NCI-H748 (cell line): ENCODE measurements at regions not wholly inside any gene's neighbourhood (a gene's known extent, or its start where the extent isn't known, plus 50 kb on each side); places are given as distances from the start of the nearest gene placed in this dataset.
"Not testable (repeated sequence)": the region's sequence is repeated elsewhere in the genome, so short reads cannot be mapped to it uniquely, and the experiment has no call there.

Experiments
- DNase-seq: peaks from one replicate; lab custom pipeline; 2025; ENCODE audit not compliant: unreplicated experiment; lab: John Stamatoyannopoulos, UW

DNA sequence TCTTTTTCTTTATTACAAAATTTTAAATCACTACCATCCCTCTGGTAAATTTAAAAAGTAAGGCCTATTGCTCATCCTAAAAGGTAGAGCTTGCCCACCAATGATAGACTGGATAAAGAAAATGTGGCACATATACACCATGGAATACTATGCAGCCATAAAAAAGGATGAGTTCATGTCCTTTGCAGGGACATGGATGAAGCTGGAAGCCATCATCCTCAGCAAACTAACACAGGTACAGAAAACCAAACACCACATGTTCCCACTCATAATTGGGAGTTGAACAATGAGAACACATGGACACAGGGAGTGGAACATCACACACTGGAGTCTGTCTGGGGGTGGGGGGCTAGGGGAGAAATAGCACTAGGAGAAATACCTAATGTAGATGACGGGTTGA is 155.2 kb upstream of the NOCT start:
- DNase-seq: not testable (repeated sequence)

DNA sequence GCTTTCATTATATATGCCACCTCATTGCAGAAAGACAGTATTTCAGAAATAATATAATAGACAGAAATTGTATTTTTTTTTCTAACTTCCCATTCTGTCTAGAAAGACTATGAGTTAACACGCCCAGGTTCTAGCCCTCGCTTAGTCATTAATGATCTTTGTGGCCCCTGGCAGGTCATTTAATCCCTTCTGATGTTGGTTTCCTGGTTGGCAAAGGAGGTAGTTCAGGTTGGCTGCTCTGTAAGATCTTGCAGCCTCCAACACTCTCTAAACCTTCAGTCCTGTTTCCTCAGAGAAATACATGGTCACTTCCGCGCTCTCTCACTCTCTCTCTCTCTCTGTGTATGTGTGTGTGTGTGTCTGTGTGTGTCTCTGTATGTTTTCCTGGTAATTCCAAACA is 156.3 kb upstream of the NOCT start:
- DNase-seq: no peak

DNA sequence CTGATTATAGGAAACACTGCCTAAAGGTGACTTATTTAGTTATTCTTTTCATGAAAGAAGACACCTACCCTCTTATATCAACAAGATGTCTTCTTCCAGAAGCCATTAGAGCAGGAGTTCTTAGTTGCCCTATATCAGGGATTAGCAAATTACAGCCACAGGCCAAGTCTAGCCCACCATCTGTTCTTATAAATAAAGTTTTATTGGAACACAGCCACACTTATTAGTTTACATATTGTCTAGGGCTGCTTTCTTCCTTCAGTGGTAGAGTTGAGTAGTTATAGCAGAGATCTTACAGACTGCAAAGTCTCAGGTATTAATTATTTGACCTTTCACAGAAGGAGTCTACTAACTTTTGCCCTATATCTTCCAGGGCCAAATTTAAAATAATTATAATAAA is 157.2 kb upstream of the NOCT start:
- DNase-seq: no peak

GRCh38 chr4:138857416-138857815 is 158.2 kb upstream of the NOCT start:
- DNase-seq: no peak

DNA sequence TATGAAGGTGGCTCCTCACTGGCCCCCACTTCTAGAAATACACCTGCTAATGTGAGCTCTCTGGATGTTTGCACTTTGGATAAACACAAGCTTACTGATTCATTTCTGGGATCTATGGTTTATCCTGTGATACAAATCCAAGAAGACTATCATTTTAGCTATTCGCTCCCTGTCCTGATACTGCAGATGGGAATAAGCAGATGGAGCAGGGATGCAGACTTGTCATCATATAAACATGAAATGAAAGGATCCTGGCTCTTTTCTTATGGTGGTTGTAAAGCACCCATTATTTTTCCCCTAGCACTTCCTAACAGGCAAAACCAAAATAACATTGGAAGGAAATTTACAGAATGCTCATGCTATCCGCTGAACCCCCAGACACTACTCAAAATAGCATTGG is 162.9 kb upstream of the NOCT start:
- peak; percentile 26 for DNase-seq

- DNase-seq: peak; percentile 84
These were observed 163.9 kb upstream of the NOCT start for GRCh38 chr4:138851391-138852335.

DNA sequence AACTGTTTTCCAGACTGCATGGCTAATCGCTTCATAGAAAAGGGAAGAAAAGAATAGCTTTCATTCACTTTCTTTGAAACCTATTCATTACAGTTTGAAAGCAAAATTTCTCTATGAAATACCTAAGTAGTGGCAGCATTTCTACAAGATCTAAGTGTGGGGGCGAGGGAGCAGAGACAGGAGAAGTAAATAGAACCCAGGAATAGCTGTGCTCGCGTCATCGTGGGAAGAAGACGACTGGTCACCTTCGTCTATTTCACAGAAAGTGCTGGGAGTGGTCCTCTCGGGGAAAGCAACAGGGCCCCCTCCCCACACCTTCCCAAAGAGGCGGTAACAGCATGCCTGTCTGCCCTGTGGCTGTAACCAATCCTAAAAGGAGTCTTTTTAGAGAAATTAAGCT is 169.9 kb upstream of the NOCT start:
- no peak for DNase-seq

GRCh38 chr4:138845054-138845453 is 170.5 kb upstream of the NOCT start:
- DNase-seq: no peak

DNA sequence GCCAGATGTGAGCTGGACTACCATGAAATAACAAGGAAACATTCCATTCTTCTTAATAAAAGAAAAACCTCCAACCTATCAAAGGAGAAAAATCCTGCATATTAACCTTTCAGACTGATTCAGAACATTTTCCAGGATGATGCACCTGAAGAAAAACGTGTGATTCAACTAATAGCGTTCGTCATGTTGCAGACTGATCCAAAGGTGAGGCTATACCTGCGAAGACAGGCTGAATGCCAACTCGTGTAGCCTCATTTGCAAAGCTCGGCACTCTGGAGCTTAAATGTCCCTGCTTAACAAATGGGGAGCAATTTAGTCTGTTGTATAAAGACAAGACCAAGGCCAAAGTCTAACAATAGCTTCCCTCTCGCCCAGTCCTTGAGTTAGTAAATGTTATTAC is 172.0 kb upstream of the NOCT start:
- DNase-seq: no peak

DNA sequence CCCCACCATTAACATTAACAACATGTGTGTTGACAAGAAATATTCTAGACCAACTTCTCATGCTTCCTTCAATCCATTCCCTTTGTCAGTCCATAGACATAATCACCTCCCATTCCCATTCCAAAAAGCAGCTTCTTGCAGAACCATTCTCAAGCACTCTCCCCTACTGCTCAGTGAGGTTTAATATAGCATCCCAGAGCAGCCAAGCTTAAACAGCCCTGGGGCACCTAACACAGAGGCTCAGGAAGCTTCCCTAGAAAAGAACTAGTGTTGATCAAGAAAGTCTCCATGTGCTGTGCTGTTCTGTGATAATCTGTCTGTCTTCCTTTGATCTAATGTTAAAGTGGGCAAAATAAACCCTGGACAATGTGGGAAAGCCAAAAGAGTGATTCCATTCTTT is 174.2 kb upstream of the NOCT start:
- no peak for DNase-seq

GRCh38 chr4:138838251-138838650 is 177.3 kb upstream of the NOCT start:
- DNase-seq: no peak

GRCh38 chr4:138835832-138836533 is 179.6 kb upstream of the NOCT start:
- peak; percentile 59 for DNase-seq

DNA sequence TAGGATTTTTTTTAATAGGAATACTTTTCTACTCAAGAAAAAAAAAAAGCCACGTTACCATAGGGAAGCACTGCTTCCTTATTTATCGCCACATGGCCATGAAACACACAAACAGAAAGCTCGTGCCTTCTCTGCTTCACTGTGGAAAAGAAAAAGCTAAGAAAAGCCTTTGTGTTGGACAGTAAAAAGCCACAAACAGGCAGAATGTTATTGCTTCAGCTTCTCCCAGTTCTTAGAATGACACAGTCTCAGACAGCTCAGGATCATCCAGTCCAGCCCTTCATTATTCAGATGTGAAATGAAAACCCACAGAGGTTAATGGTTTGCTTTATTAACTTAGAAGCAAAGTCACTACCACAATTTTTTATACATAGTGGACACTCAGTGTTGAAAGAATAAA is 181.6 kb upstream of the NOCT start:
- DNase-seq: no peak

GRCh38 chr4:138832563-138832962 is 183.0 kb upstream of the NOCT start:
- no peak for DNase-seq

DNA sequence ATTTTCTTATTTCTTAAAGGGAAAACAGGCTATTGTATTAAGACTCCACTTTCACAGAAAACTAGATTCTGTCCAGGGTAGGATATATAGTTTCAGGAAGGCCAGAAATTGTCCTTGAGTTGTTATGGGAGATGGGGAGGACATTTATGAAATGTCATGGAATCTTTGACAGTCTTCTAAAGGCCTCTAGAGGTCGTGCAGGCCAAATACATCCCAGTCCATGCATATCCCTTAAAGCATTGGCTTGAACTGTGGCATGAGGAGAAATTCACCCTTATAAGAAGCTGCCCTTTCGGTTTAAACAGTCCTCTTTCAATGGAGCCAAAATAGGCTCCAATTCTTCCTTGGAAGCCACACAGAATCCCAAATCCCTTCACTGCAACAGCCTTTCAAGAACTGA is 183.6 kb upstream of the NOCT start:
- DNase-seq: no peak

- no peak for DNase-seq
These were observed 186.7 kb upstream of the NOCT start for GRCh38 chr4:138828926-138829325.

DNA sequence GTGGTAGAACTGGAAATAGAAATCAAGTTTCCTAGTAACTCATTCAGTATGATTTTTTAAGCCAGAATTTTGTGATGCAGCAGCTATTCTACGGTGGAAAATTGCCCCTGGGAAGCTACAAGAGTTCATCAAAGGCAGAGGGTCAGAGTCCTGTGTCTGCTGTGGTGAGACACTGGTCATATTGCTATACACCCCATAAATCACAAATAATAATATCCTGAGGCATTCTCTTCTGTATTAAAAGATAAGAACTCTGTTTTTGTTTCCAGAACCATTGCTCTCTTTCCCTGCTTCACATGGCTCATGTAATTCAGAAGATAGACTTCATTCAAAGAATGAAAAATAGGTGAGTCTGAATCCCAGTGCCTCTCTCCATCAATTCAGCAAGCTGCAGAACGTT is 188.8 kb upstream of the NOCT start:
- no peak for DNase-seq

DNA sequence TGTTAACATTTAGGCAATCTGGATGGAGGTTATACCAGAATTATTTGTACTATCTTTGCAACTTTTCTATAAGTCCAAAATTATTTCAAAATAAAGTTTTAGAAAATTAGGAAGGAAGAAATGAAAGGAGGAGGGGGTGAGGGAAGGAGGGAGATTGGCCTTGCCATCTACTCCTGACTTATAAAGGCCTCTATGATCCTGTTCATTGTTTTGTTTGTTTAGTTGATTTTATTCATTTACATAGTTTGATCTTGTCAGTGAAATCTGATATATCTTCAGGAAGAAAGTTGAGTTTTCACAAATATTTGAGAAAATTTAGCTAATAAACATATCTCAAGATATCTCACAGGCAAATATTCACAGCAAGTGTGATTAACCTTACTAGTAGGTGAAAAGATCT is 189.3 kb upstream of the NOCT start:
- DNase-seq: no peak

DNA sequence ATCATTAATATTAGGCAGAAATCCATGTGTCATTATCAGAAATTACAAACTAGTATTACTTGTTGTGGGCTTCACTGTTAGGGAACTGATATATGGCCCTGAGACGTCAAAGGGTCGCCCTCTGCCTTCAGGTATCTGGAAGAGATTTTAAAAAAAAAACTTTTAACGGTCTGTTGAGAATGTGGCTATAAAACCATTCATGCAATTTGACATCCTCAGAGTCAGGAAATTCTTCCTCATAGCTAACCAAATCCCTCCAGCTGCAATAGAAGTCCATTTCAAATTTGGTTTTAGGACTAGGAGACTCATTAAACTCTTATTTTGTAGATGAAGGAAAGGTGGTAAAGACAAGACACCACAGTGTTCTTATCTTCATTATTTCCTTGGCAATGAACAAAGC is 194.2 kb upstream of the NOCT start:
- no peak for DNase-seq

DNA sequence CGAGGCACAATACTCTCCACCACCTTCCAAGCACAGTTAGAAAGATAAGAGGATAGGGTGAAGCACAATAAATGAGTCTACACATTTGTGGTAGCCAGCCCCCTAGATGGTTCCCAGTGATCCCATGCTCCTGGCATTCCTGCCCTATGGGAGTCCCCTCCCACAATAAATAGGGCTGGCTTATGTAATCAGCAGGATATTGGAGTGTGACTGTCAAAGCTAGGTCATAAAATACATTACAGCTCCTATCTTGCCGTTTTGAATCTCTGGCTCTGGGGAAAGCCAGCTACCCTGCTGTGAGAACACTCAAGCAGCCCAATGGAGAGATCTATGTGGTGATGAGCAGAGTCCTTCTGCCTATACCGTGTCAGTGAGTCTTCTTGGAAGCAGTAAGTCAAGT is 198.7 kb upstream of the NOCT start:
- DNase-seq: no peak

DNA sequence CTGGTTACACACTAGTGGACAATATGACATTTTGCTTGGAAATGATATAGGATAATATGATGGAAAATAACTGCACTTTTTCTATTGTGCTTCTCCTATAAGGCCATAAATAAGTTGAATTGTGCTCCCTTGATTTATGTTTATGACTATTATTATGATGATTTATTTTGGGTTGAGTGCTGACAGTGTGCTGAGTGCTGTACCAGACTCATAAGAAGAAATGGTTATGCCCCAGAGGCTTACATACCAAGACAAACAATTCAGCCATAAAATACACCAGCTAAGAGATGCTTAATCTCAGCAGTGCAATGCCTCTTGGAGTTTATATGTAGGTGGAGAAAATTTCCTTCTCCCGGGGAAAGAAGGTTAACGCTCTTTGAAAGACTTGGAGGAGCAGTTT is 199.8 kb upstream of the NOCT start:
- DNase-seq: no peak

GRCh38 chr4:138805736-138806135 is 209.8 kb upstream of the NOCT start:
- no peak for DNase-seq
